Esophagus mucosa (tissue), 1 donor: ENCODE measurements at regions not wholly inside any gene's neighbourhood (a gene's known extent, or its start where the extent isn't known, plus 50 kb on each side); places are given as distances from the start of the nearest gene placed in this dataset.

Experiments used
- ATAC-seq: fragments of 200-7000 bp; cut with Tn5 transposase; one replicate; pipeline ENCODE4 v1.9.1; 2020
- donor health status: DM: yes; HTN: yes; CAD: no.

DNA sequence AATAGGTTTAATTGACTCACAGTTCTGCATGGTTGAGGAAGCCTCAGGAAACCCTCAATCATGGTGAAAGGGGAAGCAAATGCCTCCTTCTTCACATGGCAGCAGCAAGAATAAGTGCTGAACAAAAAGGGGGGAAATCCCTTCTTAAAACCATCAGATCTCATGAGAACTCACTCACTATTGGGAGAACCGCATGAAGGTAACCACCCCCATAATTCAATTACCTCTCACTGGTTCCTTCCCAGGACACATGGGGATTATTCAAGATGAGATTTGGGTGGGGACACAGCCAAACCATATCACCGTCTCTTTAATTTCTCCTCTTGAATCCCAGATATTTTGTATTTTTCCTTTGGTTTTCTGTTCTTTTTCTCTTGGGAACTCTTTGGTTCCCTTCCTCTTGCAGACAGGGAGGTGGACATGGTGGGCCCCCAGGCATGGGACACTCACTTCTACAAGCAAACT lies 223.6 kb downstream of the TBXT start:
- no peak for ATAC-seq

GRCh38 chr6:165941786-165942185 lies 225.9 kb downstream of the TBXT start:
- ATAC-seq = no peak

DNA sequence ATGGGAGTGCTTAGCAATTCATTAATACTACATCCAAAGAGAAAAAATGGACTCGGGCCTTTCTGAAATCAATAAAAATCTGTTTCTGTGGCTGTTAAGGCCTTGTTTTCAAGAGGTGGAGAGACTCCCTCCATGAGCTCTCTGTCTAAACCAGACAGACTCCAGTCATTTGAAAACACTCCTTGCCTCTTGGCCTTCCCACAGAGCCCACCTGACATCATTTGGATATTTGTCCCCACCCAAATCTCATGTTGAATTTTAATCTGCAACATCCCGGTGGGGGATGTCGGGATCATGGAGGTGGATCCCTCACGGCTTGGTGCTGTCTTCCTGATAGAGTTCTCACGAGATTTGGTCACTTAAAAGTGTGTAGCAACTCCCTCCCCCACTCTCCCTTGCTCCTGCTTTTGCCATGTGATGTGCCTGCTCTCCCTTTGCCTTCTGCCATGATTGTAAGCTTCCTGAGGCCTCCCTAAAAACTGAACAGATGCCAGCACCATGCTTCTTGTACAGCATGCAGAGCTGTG lies 226.3 kb downstream of the TBXT start:
- ATAC-seq = no peak

DNA sequence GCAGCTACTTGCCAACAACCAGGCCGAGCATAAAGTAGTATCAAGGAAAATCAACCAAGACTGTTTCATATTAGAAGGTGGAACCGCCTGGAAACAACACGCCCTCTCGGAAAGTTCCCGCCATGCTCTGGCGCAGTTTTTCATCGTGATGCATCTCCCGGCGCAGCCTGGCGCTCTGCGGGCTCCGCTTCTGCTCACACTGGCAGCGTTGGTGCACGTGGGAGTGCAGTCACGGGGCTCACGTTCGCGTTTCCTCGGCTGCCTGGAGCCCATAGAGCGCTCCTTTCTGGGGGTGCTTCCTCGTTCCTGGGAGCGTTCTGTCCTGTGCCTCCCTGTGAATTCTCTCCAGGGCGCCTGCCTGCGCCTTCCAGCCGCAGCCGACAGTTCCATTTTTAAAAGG lies 227.3 kb downstream of the TBXT start:
- ATAC-seq = no peak

DNA sequence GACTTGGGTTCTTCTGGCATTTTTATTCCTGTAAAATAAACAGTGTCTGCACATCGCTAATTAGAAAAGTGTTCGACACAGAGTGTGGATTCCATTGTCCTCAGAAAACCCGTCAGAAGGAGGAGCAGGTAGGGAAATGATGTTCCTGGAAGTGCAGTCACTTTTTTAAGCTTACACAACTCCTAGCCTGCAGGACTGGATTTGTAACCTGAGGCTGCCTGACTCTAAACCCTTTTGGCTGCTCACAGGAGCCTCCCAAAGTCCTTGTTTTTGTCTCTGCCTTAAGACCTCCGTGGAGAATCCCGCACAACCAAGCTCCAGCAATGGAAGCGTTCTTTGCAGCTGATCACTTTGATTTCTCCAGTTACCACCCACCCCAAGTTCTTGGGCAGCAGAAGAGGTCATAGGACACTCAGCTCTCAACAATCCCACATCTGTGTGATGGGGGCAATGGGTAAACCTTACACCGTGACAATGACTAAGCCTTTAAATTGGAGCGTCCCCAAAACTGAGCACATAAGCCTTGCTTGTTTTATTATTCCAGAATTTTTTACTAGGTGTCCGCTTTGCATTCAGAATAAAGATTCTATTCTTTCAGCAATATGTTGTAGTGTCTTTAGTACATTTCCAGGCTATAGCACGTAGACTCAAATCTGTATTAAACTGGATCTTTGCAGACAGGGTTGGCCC lies 227.9 kb downstream of the TBXT start:
- no peak for ATAC-seq

DNA sequence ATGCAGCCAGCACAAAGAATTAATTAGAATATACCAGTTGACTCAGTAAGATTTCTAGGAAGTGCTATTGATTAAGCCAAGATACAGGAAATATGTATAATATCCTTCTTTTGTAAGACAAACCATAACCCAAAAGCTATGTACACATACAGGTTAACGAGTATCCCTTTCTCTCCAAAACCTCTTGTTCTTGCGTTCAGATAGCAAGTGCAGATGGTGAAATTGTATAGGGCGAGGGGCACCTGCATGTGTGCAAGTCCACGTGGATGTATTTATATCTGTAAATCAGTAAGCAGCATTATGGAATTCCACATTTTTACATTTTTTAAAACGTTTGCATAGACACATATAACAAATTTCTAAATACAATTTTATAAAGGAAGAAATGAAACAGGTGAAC lies 228.6 kb downstream of the TBXT start:
- no peak for ATAC-seq

- ATAC-seq = no peak
Observed at GRCh38 chr6:165937564-165938358, 229.9 kb downstream of the TBXT start.

DNA sequence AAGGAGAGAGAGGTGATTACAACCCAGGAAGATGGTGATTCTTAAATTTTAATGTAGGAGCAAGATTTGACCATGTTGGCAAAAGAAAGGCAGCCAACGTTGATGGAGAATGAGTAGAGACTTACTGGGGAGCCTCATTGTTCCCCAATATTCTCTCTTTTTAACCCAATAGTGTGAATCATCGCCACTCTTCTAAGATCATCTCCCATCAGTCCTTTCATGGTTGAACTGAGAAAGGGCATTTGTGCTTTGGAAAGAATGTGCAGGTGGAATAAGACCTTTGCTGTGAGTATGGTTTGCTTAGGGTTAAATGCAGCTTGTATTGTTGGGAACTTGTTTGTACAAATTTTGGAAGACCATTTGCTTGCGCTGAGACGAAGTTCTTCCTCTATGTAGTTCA lies 231.0 kb downstream of the TBXT start:
- no peak for ATAC-seq

GRCh38 chr6:165936096-165936495 lies 231.6 kb downstream of the TBXT start:
- no peak for ATAC-seq

- no peak for ATAC-seq
Observed at GRCh38 chr6:165931675-165932074, 236.0 kb downstream of the TBXT start.

DNA sequence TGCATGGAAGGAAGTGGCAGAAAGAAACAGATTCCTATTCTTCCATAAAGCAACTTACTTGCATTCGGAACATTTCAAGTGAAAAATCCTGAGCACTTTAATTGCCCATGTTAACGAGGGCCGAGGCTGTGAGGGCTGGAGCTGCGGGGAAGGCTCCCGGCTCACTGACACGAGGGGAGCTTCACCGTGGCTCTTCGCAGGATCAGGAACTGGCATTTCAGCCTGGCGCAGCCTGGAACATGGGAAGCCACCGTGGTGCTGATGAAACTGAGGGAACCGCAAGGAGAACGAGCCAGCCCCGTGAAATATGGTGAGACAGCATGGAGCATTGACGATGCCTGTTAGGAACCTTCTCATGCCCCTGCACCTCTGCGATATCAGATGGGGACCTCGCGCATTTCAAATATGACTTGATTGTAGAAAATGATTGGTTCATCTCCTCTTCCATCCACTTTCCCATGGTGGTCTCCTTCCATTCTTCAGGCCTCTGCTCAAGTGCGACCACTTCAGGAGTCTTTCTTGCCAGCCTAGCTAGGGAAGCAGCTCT lies 236.9 kb downstream of the TBXT start:
- ATAC-seq = no peak

DNA sequence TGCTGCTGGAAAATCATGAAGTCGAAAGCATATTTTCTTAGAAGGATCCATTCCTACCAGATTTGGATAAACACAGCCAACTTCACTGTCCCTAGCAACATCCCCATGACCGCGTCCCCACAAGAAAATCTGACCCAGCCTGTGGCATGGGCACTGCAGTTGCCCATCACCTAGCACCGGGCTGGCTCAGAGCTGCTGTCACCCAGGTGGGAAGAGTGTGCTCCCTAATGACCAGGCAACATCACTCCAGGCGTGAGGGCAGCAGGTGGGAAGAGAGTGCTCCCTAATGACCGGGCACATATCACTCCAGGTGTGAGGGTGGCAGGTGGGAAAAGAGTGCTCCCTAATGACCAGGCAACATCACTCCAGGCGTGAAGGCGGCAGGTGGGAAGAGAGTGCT lies 238.0 kb downstream of the TBXT start:
- no peak for ATAC-seq

- no peak for ATAC-seq
Observed at GRCh38 chr6:165926378-165926777, 241.3 kb downstream of the TBXT start.

DNA sequence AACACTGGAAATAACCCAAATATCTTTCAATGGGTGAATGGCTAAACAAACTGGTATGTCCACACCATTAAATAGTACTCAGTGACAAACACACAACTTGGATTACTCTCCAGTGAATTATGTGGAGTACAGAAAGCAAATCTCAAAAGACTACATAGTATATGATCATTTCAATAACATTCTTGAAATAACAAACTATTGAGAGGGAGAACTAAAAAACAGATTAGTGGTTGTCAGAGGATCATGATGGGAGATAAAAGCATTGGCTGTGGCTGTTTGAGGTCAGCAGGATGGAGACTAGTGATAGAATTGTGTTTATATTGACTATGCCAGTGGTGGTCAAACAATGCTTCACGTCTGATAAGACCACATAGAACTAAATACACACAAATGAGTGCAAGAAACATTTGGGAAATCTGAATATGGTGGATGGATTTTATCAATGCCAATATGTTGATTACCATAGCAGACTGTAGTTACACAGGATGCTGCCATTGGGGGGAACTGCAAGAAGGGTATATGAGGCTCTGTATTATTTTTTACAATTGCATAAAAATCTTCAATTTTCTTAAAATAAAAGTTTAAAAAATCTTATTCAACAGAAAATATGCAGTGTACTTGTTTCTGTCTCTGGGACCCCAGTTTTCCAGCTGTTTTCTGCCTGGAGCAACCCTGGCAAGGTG lies 242.0 kb downstream of the TBXT start:
- ATAC-seq = no peak

DNA sequence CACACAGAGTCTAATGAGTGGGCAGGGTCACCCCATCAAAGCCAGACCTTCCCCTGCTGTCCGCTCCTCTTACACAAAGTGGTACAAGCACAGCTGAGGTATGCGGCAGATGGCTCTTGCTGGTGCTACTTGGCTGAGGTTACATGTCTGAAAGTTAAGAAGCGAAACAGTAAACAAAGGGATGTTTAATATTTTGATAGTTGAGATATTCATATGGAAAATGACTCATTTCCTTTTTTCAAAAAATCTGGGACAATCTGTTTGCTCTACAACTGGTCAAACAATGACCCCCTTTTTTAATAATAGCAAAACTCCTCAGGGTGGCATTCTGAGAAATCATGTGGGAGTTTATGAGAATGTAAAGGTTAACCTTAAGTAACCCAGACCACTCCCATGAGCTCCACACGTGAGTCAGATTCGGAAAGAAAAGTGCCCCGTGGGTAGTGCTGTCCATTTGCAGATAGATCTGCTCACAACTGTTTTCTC lies 245.3 kb downstream of the TBXT start:
- ATAC-seq = no peak

DNA sequence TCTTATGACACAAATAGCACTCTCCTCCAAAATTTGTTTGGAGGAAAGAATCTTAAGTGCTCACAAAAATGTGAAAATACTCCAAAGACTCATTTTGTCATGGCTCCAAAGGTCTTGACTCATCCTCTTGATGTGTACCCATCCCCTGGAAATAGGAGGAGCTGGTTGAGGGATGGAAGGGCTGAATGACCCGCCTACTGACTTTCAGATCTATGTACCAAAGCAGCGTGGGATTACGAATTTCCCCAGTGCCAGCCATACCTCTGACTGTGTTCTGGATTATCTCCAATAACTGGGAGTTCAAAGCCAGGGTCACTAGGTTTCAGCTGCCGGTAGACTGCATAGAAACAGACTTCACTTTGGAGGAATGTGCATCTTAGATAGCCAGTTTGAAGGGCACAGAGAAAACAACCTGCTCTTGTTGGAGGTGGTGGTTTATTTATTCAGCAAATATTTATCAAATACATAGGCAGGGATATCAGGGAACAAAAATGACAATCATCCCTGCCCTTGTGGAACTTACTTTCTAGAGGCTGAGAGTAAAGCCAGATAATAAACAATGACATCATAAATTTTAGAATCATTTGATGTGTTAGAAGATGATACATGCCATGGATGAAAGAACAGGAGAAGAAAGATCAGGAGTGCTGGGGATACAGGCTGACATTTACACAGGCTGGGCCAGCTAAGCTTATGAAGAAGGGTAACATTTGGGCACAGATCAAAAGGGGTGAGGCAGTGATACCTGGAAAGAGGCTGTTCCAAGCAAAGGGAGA lies 246.6 kb downstream of the TBXT start:
- no peak for ATAC-seq

- ATAC-seq = no peak
Observed at GRCh38 chr6:165917576-165917975, 250.1 kb downstream of the TBXT start.

GRCh38 chr6:165915022-165915770 lies 252.2 kb upstream of the PDE10A start:
- ATAC-seq = no peak

GRCh38 chr6:165913676-165914570 lies 250.9 kb upstream of the PDE10A start:
- ATAC-seq = no peak
